HG03520 (cell line): ENCODE measurements at regions not wholly inside any gene's neighbourhood (a gene's known extent, or its start where the extent isn't known, plus 50 kb on each side); places are given as distances from the start of the nearest gene placed in this dataset.
"Not testable (repeated sequence)": the region's sequence is repeated elsewhere in the genome, so short reads cannot be mapped to it uniquely, and the experiment has no call there.

ENCODE experiments used
- ATAC-seq: cut with Tn5 transposase; IDR thresholded peaks from one replicate; pipeline ENCODE4 v1.9.1; 2021; ENCODE audit warnings: mild to moderate bottlenecking, moderate library complexity; ENCODE audit not compliant: unreplicated experiment

DNA sequence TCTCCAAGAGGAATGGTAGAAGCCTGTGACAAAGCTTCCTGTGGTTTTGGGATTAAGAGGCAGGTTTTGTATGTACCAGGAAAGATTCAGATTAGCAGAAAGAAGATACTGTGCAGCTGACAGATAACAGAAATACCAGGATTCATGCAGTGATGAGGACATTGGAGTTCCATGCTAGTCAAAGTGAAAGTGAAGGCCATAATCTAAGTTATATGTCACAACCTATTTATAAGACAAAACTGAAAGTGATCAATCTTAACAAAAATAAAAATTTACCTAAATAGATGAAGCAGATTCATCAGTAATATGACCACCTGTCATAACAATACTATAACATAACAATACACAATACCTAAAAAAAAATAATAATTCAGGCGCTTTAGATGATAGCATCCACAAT, 1305.2 kb upstream of the PCDH9 start:
- ATAC-seq: peak; percentile 94

DNA sequence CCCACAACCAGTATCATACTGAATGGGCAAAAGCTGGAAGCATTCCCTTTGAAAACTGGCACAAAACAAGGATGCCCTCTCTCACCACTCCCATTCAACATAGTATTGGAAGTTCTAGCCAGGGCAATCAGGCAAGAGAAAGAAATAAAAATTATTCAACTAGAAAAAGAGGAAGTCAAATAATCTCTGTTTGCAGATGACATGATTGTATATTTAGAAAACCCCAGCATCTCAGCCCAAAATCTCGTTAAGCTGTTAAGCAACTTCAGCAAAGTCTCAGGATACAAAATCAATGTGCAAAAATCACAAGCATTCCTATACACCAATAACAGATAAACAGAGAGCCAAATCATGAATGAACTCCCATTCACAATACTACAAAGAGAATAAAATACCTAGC, 1297.0 kb upstream of the PCDH9 start:
- not testable (repeated sequence) for ATAC-seq

DNA sequence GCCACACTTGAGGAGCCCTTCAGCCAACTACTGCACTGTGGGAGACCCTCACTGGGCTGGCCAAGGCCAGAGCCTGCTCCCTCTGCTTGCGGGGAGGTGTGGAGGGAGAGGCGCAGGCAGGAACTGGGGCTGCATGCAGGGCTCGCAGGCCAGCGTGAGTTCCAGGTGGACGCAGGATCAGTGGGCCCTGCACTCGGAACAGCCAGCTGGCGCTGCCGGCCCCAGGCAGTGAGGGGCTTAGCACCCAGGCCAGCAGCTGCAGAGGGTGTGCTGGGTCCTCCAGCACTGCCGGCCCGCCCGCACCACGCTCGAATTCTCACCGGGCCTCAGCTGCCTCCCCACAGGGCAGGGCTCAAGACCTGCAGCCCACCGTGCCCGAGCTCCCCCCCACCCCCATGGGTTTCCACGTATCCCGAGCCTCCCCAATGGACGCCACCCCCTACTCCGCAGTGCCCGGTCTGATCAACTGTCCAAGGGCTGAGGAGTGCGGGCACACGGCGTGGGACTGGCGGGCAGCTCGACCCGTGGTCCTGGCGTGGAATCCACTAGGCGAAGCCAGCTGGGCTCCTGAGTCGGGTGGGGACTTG, 1293.8 kb upstream of the PCDH9 start:
- no peak for ATAC-seq

DNA sequence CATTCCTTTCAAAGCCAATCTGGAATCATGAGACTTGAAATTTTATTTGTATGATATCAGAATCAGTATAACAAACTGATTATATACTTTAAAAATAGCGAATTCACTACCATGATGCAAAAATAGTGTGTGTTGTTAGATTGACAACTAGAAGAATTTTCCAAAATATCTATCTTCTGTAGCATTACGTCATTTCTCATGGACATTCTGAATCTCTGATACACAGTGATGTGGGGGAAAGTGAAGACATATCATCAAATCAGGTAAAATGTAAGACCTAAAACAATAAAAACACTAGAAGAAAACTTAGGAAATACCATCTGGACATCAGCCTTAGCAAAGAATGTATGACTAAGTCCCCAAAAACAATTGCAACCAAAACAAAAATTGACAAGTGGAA, 1292.0 kb upstream of the PCDH9 start:
- no peak for ATAC-seq

DNA sequence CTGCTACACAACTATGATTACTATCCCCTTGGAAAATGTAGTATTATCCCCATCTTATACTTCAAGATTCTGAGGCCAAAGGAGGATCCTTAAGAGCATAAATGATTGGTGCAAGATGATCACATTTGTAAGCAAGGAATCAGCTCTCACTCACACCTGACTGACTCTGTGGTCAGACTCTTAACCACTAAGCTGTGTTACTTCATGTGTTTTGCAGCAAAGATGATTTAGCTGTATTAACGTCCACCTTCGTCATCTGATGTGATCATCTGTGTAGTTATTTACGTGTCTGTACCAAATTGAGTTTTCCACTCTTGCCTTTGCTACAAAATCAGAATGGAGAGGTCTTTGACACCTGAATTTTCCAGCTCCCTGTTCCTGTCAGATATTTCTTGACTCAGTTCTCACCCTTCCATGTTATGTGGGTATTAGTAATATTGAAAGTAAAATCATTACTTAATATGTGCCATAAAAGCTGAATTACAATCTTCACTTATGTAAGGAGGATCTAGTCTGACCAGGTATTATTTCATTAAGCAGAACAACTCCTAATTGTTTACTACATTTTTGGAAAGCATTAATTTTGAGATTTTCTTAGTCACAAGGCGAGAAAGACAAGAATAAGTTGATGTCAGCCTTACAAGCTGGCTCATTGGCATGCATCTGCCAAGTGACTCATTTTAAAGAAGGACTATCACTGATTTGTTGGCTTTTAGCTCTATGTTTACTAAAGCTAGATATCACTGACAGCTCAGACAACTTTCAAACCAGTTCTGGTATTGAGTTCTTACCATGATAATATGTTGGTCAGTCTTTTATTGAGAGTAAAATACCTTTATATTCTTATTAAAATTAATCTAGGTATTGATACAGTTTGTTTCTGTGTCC, 1279.8 kb upstream of the PCDH9 start:
- peak; percentile 96 for ATAC-seq

DNA sequence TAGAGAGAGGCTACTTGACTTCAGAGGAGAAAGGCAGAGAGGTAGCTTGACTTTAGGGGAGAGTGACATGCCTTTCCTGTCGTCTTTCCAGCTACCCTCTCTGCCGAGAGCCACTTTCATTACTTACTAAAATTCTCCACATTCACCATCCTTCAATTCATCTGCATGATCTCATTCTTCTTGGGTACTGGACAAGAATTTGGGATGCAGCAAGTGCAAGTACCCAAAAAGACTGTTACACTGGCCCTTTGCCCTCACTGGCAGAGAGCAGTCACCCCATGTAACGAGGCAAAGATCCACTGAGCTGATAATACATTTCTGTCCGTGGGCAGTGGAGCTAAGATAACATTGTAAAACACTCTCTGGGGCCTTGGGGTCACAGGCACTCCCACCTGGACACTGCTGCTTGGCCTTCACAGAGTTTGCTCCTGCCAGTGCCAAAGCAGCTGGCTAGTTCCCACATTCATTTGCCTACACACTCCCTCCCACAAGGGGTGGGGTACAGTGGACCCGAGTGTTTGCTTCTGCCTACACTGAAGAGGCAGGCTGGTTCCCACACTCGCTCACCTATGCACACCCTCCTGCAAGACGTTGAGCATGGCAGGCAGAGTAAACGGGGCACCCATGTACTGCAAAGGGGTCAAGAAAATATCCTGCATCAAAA, 1276.9 kb upstream of the PCDH9 start:
- no peak for ATAC-seq

DNA sequence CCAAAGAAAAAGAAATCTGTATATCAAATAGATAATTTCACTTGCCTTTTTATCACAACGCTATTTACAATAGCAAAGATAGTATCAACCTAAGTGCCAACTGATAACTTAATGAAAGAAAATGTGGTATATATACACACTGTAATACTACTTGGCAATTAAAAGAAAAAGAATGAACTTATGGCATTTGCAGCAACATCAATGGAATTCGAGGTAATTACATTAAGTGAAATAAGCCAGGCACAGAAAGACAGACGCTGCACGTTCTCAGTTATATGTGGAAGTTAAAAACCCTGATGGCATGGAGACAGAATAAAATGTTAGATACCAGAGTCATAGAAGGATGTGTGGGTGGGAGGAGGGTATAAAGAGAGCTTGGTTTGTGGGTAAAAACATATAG, 1260.5 kb upstream of the PCDH9 start:
- ATAC-seq: no peak

DNA sequence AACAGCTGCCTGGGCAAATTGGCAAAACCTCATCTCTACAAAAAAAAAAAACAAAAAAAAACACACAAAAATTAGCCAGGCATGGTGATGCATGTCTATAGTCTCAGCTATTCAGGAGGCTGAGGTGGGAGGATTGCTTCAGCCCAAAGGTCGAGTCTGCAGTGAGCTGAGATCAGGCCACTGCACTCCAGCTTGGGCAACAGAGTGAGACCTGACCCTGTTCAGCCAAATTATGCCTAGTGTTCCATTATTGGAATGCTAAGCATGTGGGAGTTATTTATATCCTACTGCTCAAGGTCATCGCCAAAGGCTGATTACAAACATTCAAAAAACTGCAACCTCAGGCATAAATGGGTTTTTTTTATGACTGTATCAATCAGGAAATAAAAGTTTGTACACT, 1251.0 kb upstream of the PCDH9 start:
- ATAC-seq: no peak

DNA sequence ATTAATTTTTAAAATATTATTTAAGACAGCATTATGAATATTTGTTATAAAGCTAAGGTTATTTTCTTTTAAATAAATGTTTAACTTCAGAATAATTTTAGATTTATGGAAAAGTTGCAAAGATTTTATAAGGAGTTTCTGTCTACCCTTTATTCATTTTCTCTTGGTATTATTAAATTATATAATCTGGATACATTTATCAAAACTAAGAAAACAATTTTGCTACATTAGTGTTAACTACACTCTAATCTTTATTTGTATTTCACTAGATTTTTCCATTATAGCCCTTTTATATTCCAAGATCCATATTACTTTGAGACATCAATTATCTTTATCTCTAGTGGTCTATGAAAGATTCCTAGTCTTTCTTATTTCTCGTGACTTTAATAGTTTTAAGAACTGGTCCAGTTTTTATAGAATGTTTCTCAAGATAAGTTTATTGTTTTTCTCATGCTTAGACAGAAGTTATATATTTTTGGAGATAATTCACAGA, 1243.7 kb upstream of the PCDH9 start:
- ATAC-seq: no peak

DNA sequence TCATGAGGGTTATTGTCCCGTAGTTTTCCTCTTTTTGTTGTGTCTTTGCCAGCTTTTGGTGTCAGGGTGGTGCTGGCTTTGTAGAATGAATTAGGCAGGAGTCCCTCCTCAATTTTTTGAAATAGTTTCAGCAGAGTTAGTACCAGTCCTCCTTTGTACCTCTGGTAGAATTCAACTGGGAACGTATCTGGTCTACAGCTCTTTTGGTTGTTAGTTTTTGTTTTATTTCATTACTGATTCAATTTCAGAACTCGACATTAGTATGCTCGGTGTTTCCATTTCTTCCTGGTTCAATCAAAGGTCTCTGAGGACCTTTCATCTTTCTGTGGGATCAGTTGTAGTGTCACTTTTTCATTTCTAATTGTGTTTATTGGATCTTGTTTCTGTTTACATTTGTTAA, 1237.0 kb upstream of the PCDH9 start:
- ATAC-seq: no peak

DNA sequence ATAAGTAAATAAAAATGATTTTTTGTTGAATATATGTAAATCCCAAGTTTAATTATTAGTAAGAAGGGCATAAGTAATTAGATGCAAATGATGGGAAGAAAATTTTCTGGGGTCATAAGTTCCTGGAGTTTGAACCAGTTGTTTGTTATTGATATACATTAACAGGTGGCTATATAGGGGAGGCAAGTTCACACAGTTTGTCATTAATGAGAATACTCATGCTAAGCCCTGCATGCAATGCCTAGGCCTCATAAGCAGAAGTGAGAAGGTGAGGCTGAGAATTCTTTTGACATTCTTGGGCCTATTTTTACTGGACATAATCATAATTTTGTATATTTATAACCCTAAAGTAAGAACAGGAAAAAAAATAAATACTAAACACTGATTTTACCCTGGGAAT, 1210.7 kb upstream of the PCDH9 start:
- ATAC-seq: no peak

DNA sequence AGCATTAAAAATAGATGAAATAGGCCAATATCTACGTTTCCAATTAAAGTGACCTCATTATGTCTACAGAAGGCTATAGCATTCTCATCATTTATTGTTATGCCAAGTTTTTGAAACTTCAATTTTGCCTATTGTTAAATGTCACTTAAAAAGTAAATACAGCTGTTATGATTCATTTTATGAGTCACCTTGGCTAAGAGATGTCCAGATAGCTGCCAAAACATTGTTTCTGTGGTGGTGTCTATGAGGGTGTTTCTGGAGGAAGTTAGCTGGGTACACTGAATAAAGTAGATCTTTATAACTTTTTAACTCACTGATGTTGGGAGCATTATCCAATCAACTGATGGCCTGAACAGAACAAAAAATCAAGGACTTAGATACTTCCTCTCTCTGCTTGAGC, 1209.7 kb upstream of the PCDH9 start:
- ATAC-seq: no peak

DNA sequence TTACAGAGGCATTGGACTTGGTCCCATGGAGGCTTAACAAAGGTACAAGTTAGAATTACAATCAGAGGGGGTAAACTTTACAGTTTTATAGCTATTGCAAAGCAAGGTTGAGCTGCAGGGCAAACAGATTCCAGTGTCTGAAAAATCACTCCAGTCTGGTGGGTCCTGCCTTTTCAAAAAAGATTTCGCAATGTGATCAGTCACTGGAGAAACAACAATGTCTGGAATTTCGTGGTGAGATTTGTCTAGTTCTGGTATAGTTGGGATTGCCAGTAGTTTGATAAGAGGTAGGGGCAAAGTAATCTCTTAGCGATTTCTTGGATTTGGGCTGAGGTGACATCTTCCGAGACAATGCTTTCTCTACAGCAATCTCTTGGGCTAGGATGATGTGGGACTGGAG, 1198.2 kb upstream of the PCDH9 start:
- no peak for ATAC-seq

DNA sequence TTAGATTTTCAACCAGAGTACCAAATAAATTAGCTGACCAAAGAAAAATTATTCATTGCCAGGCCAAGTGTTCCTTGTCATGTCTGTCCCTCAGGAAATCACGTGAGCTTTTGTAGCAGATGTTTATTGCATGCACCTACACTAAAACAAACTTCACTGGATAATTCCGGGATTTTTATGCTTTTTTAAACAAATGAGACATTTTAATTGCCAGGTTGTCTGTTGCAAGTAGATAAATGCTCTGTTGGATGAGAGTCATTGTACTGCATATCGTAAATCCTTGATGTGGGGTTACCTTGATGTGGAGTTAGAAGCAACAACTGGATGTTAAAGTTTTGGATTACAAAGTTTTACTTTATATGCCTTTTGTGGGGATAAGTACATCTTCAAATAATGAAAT, 1187.7 kb upstream of the PCDH9 start:
- no peak for ATAC-seq

DNA sequence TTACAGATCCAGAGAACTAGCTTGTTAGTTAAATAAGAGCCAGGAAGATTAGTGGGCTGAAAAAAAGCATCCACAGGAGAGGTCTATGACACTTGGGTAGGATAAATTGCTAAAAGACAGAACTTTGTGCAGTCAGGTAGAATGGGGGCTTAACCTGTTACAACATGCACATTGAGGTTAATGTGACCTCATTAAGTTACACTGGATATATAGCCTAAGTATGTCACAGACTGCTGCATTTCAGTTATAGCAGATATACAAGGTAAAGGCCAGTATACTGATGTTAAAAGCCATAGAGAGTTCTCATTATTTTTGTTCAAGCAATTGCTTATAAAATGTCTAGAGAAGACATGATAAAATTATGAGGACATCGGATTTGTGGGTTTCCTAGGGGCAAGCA, 1179.9 kb upstream of the PCDH9 start:
- ATAC-seq: no peak

DNA sequence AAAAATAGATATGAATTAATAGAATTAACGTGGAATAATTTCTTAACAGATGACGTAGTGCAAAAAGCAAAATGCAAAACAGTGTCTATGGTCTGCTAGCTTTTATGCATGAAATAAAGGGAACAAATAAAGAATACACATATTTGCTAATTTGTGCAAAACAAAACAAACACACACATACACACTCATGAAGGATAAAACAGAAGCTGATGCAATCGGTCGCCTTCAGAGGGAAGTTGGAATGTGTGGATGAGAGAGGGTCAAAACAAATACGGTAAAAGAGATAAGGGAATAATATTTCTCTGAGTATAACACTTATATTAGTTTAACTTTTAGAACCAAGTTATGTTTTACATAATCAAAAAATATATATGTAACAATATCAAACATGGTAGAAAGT, 1160.9 kb upstream of the PCDH9 start:
- ATAC-seq: no peak

DNA sequence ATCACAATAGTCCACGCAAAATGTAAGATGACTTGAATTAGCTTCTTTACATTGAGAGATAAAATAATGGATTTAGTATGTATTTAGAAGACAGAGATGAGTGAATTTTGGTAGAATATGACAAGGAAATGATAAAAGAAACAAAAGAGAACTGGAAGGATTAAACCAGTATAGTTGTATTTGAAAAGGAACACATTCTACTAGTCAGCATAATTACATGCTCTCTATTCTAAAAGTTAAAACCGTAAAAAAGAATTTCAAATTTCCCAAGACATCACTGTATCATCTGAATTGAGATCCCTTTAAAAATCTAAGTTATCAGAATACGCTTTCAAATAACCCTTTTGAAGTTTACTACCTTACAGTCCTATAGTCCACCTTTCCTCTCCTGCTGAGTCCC, 1156.7 kb upstream of the PCDH9 start:
- ATAC-seq: no peak

DNA sequence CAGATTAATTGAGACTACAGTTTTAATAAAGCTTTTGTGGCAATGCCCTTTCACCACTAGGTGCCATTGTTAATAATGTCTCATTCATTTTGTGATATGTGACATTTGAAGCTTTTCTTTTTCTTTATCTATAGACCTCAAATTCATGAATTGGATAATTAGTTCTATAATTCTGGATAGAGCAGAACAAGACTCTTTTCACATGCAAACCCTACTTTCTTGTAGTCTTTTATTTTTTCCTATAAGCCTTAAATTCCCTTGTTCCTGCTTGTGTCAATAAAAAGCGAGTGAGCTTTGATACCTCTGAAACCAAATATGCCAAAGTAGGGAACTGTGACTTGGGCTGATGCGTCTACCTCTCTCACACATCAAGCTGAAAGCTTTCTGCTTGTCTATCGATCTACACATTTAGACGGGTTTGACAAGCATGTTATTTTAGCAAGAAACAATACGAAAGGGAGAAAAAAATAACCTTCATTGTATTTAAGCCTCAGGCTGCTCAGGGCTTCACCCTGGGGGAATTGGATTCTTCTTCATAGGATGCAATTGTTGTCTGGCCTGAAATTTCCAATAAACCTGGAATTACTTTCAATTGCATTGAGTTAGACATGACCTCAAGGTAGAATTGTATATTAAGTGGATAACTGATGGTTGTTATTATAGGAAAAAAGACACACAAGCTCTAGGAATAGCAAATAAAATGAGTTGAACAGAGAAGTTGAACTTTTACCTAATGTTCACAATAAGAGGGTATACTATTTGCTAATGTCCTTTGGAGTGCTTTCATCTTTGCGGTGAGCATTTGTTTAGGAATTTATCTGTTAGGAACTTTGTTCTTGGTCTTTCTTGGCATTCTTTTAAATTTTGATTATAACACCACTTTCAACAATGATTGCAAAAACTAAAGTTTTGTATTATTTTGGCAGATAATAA, 1150.2 kb upstream of the PCDH9 start:
- ATAC-seq: no peak

DNA sequence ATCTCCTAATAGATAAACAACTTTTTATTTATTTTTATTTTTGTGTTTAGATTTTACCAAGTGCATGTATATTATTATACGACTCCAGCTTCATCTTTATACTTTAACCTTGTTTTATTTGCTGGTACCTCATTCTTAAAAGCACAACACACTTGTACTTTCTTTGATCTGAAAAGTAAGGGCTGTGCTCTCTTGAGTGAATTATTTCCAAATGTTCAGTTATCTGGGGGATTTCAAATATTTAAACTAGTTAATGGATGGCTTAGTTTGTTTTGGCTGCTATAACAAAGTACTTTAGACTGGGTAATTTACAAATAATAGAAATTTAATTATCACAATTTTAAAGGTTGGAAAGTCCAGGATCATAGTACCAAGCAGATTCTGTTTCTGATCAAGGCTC, 1148.2 kb upstream of the PCDH9 start:
- no peak for ATAC-seq

DNA sequence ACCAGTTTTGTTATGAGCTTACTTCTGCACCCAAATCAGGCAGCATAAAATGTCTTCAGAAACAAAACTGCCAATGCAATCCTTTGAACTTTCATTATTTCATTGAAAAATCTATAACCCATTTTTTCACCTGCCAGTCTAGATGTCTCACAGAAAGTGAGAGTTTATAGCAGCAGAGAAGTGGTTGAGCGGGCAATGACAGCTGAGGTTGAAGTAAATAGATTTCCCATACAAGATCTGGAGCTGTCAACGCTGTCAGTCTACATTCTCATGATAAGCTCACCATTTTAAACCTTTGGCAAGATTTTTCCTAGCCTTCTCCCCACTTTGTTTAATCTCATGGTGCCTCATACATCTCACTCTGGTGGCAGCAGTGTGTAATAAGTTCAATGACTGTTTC, 1144.9 kb upstream of the PCDH9 start:
- no peak for ATAC-seq

DNA sequence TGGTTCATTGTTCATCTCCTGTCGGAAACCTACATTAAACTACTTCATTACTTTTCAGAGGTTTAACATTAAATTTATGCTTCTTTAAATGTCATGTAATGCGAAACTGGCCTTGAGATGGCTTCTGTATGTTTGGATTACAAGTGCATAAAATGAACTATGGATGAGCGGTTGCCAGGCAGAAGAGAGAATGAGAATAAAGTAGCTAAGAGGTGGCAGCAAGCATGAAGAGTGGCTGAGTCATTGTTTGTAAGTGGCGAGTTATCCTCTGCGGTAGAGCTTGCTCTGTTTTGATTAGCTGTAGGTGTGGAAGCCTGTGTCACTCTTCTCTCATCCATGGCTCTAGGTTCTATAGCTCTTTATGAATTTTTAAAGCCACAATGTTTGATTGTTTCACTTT, 1139.6 kb upstream of the PCDH9 start:
- no peak for ATAC-seq
